SU-DHL-6 (cell line): ENCODE measurements at regions not wholly inside any gene's neighbourhood (a gene's known extent, or its start where the extent isn't known, plus 50 kb on each side); places are given as distances from the start of the nearest gene placed in this dataset.

Experiments
- EZH2phosphoT487 ChIP-seq: fragments of 200-600 bp; sonication (generic), shearing (Covaris generic); conservative IDR thresholded peaks from 2 replicates; pipeline ENCODE4 v1.6.1; 2018; ENCODE audit warnings: mild to moderate bottlenecking, antibody characterized with exemption, low read length, moderate library complexity, mixed read lengths
- TF ChIP-seq, protein P1 (sequence below): fragments of 200-600 bp; sonication (generic); IDR thresholded peaks from one replicate; pipeline ENCODE4 v1.5.1; 2017; ENCODE audit warnings: antibody characterized with exemption, mild to moderate bottlenecking, low read length, moderate library complexity; ENCODE audit not compliant: insufficient read depth, poor library complexity, severe bottlenecking

DNA sequence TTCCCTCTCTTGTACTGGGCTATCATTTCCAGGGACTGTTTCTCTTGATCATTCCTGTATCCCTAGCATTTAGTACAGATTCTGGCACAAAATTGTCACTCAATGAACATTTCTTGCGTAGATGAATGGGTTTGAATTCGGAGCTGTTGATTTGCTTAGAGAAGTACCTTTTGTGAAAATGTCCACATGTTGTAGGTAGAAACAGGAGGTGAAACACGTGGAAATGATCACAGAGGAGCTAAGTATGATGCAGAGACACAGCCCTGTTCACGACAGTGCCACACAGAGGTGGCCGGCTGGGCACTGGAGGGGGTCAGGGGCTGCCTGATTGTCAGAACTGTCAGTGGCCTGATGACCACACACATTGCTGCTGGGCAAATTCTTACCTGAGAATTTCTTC, 196.1 kb upstream of the PRKCQ start:
- TF ChIP-seq, protein P1, sequence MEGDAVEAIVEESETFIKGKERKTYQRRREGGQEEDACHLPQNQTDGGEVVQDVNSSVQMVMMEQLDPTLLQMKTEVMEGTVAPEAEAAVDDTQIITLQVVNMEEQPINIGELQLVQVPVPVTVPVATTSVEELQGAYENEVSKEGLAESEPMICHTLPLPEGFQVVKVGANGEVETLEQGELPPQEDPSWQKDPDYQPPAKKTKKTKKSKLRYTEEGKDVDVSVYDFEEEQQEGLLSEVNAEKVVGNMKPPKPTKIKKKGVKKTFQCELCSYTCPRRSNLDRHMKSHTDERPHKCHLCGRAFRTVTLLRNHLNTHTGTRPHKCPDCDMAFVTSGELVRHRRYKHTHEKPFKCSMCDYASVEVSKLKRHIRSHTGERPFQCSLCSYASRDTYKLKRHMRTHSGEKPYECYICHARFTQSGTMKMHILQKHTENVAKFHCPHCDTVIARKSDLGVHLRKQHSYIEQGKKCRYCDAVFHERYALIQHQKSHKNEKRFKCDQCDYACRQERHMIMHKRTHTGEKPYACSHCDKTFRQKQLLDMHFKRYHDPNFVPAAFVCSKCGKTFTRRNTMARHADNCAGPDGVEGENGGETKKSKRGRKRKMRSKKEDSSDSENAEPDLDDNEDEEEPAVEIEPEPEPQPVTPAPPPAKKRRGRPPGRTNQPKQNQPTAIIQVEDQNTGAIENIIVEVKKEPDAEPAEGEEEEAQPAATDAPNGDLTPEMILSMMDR = no peak
- TF ChIP-seq EZH2phosphoT487 = no peak
